Lower leg skin (tissue), 3 donors: ENCODE measurements at regions not wholly inside any gene's neighbourhood (a gene's known extent, or its start where the extent isn't known, plus 50 kb on each side); places are given as distances from the start of the nearest gene placed in this dataset.

Experiments used
- CTCF ChIP-seq, 3 donors: fragments of 450-650 bp; IDR thresholded peaks; one replicate each; pipeline ENCODE4 v1.5.1; 2016; ENCODE audit warnings: antibody characterized with exemption in 3 of 3, mild to moderate bottlenecking in 3 of 3, moderate library complexity in 2 of 3
- POLR2A ChIP-seq, 2 donors: fragments of 450-650 bp; IDR thresholded peaks; one replicate each; pipeline ENCODE4 v1.6.1; 2016 to 2017; ENCODE audit warnings: antibody characterized with exemption in 2 of 2, mild to moderate bottlenecking in 1 of 2, moderate library complexity in 1 of 2

DNA sequence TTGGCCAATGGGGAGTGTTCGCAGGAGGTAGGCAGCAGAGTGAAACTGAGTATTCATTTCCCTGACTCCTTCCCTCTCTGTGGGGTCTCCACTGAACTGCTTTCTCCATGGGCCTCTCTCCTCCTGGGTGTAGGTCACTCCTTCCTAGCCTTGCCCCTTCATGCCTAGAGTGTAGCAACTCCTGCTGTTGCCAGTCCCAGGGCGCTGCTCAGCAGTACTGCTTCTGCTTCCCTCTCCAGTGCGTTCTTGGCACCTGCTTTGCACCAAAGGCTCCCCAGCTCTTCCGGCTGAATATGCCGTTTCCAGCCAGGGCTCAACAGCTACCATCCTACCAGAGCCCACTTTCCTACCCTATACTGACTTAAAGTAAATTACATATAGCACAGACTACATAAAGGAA is 92.2 kb downstream of the MAF start:
- TF ChIP-seq POLR2A (IDR thresholded peaks at IDR 0.05) (no peak), CTCF (IDR thresholded peaks at IDR 0.05) (no peak)
